Loucy (cell line): ENCODE measurements at regions not wholly inside any gene's neighbourhood (a gene's known extent, or its start where the extent isn't known, plus 50 kb on each side); places are given as distances from the start of the nearest gene placed in this dataset.

Experiments used
- H2AFZ ChIP-seq: fragments of 200-600 bp; sonication (generic); 2 replicates; pipeline ENCODE4 v1.6.0; 2016; ENCODE audit warnings: antibody characterized with exemption, mild to moderate bottlenecking, low read length, moderate library complexity
- H3F3A ChIP-seq: fragments of 200-600 bp; 2 replicates; pipeline ENCODE4 v1.6.0; 2016; ENCODE audit warnings: antibody characterized with exemption, low read depth, mild to moderate bottlenecking
- H3K27me3 ChIP-seq: fragments of 200-600 bp; sonication (generic); 2 replicates; pipeline ENCODE4 v1.6.1; 2014; ENCODE audit warnings: low read length, mild to moderate bottlenecking; ENCODE audit not compliant: insufficient read depth, poor library complexity, severe bottlenecking
- H3K36me3 ChIP-seq: fragments of 200-600 bp; sonication (generic); 2 replicates; pipeline ENCODE4 v1.6.1; 2016; ENCODE audit warnings: low read length; ENCODE audit not compliant: insufficient read depth
- H3K4me1 ChIP-seq: fragments of 200-600 bp; sonication (generic); 2 replicates; pipeline ENCODE4 v1.5.1; 2014; ENCODE audit warnings: low read length, mild to moderate bottlenecking; ENCODE audit not compliant: insufficient read depth, poor library complexity, severe bottlenecking
- H3K4me2 ChIP-seq: fragments of 200-600 bp; sonication (generic); 2 replicates; pipeline ENCODE4 v1.6.0; 2014; ENCODE audit warnings: antibody characterized with exemption, low read length, low read depth, mild to moderate bottlenecking; ENCODE audit not compliant: poor library complexity, severe bottlenecking
- H3K4me3 ChIP-seq: fragments of 200-600 bp; sonication (generic); 2 replicates; pipeline ENCODE4 v1.5.1; 2014; ENCODE audit warnings: low read length, mild to moderate bottlenecking, mixed read lengths; ENCODE audit not compliant: poor library complexity, severe bottlenecking
- H3K79me2 ChIP-seq: fragments of 200-600 bp; sonication (generic); 2 replicates; pipeline ENCODE4 v1.6.1; 2014; ENCODE audit warnings: low read length; ENCODE audit not compliant: insufficient read depth
- H3K9ac ChIP-seq: fragments of 200-600 bp; sonication (generic); 2 replicates; pipeline ENCODE4 v1.6.0; 2014; ENCODE audit warnings: mild to moderate bottlenecking, low read depth, low read length, moderate library complexity; ENCODE audit not compliant: poor library complexity, severe bottlenecking
- H3K9me2 ChIP-seq: fragments of 200-600 bp; sonication (generic); replicated peaks from 2 replicates; pipeline ENCODE4 v1.6.1; 2016; ENCODE audit warnings: low read depth, low read length, mixed read lengths
- H3K9me3 ChIP-seq: fragments of 200-600 bp; sonication (generic); 2 replicates; pipeline ENCODE4 v1.6.1; 2014; ENCODE audit warnings: mild to moderate bottlenecking, antibody characterized with exemption, low read length, low read depth; ENCODE audit not compliant: insufficient read depth
- H4K20me1 ChIP-seq: fragments of 200-600 bp; sonication (generic); 2 replicates; pipeline ENCODE4 v1.6.0; 2014; ENCODE audit warnings: antibody characterized with exemption, low read length, mild to moderate bottlenecking; ENCODE audit not compliant: insufficient read depth, poor library complexity, severe bottlenecking
- CTCF ChIP-seq: fragments of 200-600 bp; sonication (generic); conservative IDR thresholded peaks from 2 replicates; pipeline ENCODE4 v1.5.1; 2014; ENCODE audit warnings: mild to moderate bottlenecking, antibody characterized with exemption, low read length
- EZH2phosphoT487 ChIP-seq: fragments of 200-600 bp; IDR thresholded peaks from 2 replicates; pipeline ENCODE4 v1.6.1; 2018; ENCODE audit warnings: antibody characterized with exemption, mild to moderate bottlenecking, moderate library complexity, borderline replicate concordance

DNA sequence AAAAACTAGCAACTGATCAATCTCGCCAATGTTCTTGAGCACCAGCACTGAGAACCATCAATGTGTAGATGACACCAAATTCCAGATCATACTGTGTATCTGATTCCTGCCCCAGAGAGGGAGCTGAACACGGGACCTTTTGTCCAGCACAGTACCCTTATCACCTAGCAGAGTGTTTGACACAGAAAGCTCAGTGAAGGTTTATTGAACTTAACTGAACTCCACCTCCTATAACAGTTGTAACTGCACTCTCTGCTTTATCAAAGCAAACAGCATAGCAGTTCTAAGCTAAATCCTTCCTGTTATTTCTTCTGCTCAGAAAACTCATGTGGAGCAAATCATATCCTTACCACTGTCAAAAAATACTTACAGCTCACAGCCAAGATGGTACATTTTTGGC is 183.4 kb upstream of the SLCO3A1 start:
- Histone ChIP-seq H3K9me2 (no peaks in the 10 kb centered on the region), H3K27me3 (peaks cover 72% of the 10 kb centered on the region), H3K4me3 (no peak overlapping the region), H3K9me3 (peaks cover 11% of the 10 kb centered on the region), H3K4me2 (no peak overlapping the region), H2AFZ (no peak overlapping the region), H3F3A (no peaks in the 10 kb centered on the region), H3K9ac (no peak overlapping the region), H4K20me1 (no peaks in the 10 kb centered on the region), H3K36me3 (no peaks in the 10 kb centered on the region), H3K79me2 (no peaks in the 10 kb centered on the region), H3K4me1 (no peaks in the 10 kb centered on the region)
- TF ChIP-seq EZH2phosphoT487 = no peak
- no peak for TF ChIP-seq CTCF

DNA sequence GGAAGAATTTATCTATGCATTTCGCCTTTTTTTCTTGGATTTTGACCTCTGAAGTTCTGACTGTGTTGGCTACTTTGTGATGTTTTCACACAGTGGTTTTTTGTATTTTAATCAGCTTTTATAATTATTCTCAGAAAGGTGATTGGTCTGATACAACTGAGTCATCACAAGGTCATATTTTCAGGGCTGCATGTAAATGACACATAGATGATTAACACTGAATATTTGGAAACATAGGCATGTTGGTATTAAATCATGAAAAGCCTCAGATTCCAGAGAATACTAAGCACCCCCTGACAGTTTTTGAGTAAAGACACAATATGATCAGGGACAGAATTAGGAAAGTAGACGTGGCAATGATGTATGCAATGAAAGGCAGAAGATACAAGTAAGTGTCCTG is 175.5 kb upstream of the SLCO3A1 start:
- TF ChIP-seq CTCF (no peak), EZH2phosphoT487 (no peak)
- Histone ChIP-seq H3K4me2 (no peak overlapping the region), H2AFZ (no peak overlapping the region), H3K4me3 (no peak overlapping the region), H3K4me1 (no peaks in the 10 kb centered on the region), H3K36me3 (no peaks in the 10 kb centered on the region), H3K9me2 (no peaks in the 10 kb centered on the region), H3K9ac (no peak overlapping the region), H3K79me2 (no peaks in the 10 kb centered on the region), H3F3A (no peaks in the 10 kb centered on the region), H4K20me1 (no peaks in the 10 kb centered on the region), H3K27me3 (peaks cover 11% of the 10 kb centered on the region), H3K9me3 (peaks cover 11% of the 10 kb centered on the region)

DNA sequence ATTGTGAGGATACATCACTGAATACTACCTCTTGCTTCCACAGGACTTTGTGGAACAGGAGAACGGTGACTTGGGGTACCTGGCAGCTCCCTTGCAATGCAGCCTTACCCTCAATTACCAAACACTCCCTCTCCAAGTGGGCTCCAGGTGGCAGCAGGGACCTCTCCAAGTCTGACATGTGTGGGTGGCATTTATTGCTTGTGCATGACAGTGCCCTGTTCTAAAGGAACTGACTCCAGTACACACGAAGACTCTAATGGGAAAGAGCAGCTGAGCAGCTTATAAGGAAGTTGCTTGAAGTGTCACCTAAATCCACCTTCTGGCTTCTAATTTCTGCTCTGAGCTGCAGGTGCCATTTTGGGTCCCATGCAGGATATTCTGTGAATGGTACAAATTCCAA is 174.1 kb upstream of the SLCO3A1 start:
- no peak overlapping the region for H2AFZ ChIP-seq
- H3K4me1 ChIP-seq = no peaks in the 10 kb centered on the region
- no peaks in the 10 kb centered on the region for H3K79me2 ChIP-seq
- TF ChIP-seq CTCF (no peak), EZH2phosphoT487 (no peak)
- no peaks in the 10 kb centered on the region for H3K36me3 ChIP-seq
- no peaks in the 10 kb centered on the region for H3K9me2 ChIP-seq
- H3K4me3 ChIP-seq = no peak overlapping the region
- H3K9ac ChIP-seq = no peak overlapping the region
- H3K27me3 ChIP-seq = peaks cover 19% of the 10 kb centered on the region
- H3K4me2 ChIP-seq = no peak overlapping the region
- H4K20me1 ChIP-seq = no peaks in the 10 kb centered on the region
- H3K9me3 ChIP-seq = peaks cover 5% of the 10 kb centered on the region; the same call in 1 of the 2 replicates
- no peaks in the 10 kb centered on the region for H3F3A ChIP-seq
